Activated CD4-positive, alpha-beta T cell treated with anti-CD3 and anti-CD28 coated beads, Interleukin-2, amount 10 ng/mL, durations not matched to agents 24 days and 14 days (primary cell): ENCODE measurements at regions not wholly inside any gene's neighbourhood (a gene's known extent, or its start where the extent isn't known, plus 50 kb on each side); places are given as distances from the start of the nearest gene placed in this dataset.
"Not testable (repeated sequence)": the region's sequence is repeated elsewhere in the genome, so short reads cannot be mapped to it uniquely, and the experiment has no call there.

Source experiments
- DNase-seq: peaks from one replicate; pipeline ENCODE4 v3.0.0; 2022
- H3K27ac Mint-ChIP-seq: one replicate; pipeline ENCODE4 v1.8.0; 2022; ENCODE audit warnings: mild to moderate bottlenecking, mixed read lengths
- H3K27me3 Mint-ChIP-seq: one replicate; pipeline ENCODE4 v1.8.0; 2022; ENCODE audit warnings: mixed read lengths
- H3K36me3 Mint-ChIP-seq: one replicate; pipeline ENCODE4 v1.8.0; 2022; ENCODE audit warnings: low read depth, mild to moderate bottlenecking, mixed read lengths
- H3K4me1 Mint-ChIP-seq: one replicate; pipeline ENCODE4 v1.8.0; 2021; ENCODE audit warnings: mixed read lengths
- H3K4me3 Mint-ChIP-seq: one replicate; pipeline ENCODE4 v1.8.0; 2022; ENCODE audit warnings: mild to moderate bottlenecking, moderate library complexity, mixed read lengths
- H3K9me3 Mint-ChIP-seq: one replicate; pipeline ENCODE4 v1.8.0; 2021; ENCODE audit warnings: mixed read lengths
- intact Hi-C: fragments of 100-400 bp; cut with micrococcal nuclease; formaldehyde crosslinking; loops from one replicate; pipeline ENCODE4 v1.15.1; 2023

- Mint-ChIP-seq H3K4me3 (no peak overlapping the region), H3K27me3 (peaks cover 10% of the 10 kb centered on the region), H3K27ac (no peak overlapping the region), H3K36me3 (no peaks in the 10 kb centered on the region), H3K9me3 (no peaks in the 10 kb centered on the region), H3K4me1 (no peaks in the 10 kb centered on the region)
- intact Hi-C loops, result no loop called here
- peak; percentile 43 for DNase-seq
Measured at GRCh38 chr10:44004913-44005787, 356.5 kb upstream of the ZNF32 start.

GRCh38 chr10:43998021-43998809, 349.5 kb upstream of the ZNF32 start:
- H3K9me3 Mint-ChIP-seq, result no peaks in the 10 kb centered on the region
- peaks cover 3% of the 10 kb centered on the region for H3K4me1 Mint-ChIP-seq
- intact Hi-C loops, result no loop called here
- no peak overlapping the region for H3K27ac Mint-ChIP-seq
- DNase-seq, result no peak
- peaks cover 8% of the 10 kb centered on the region for H3K27me3 Mint-ChIP-seq
- no peak overlapping the region for H3K4me3 Mint-ChIP-seq
- no peaks in the 10 kb centered on the region for H3K36me3 Mint-ChIP-seq

GRCh38 chr10:43997330-43997729, 348.6 kb upstream of the ZNF32 start:
- intact Hi-C loops, result no loop called here
- peaks cover 3% of the 10 kb centered on the region for H3K4me1 Mint-ChIP-seq
- DNase-seq, result no peak

GRCh38 chr10:43994539-43994938, 345.9 kb upstream of the ZNF32 start:
- H3K4me1 Mint-ChIP-seq, result peaks cover 3% of the 10 kb centered on the region
- H3K4me3 Mint-ChIP-seq, result no peak overlapping the region
- no peaks in the 10 kb centered on the region for H3K36me3 Mint-ChIP-seq
- H3K9me3 Mint-ChIP-seq, result peaks cover 8% of the 10 kb centered on the region
- DNase-seq, result no peak
- H3K27me3 Mint-ChIP-seq, result peaks cover 8% of the 10 kb centered on the region
- no peak overlapping the region for H3K27ac Mint-ChIP-seq
- intact Hi-C loops, result no loop called here

More at GRCh38 chr10:43997330-43997729, 348.6 kb upstream of the ZNF32 start:
- Mint-ChIP-seq H3K27ac (no peak overlapping the region), H3K9me3 (peaks cover 3% of the 10 kb centered on the region), H3K27me3 (peaks cover 5% of the 10 kb centered on the region), H3K4me3 (no peak overlapping the region), H3K36me3 (no peaks in the 10 kb centered on the region)

GRCh38 chr10:43992816-43993215, 344.1 kb upstream of the ZNF32 start:
- H3K4me3 Mint-ChIP-seq, H3K36me3 Mint-ChIP-seq, DNase-seq, H3K4me1 Mint-ChIP-seq, intact Hi-C loops, H3K27ac Mint-ChIP-seq: not testable (repeated sequence)
- peaks cover 11% of the 10 kb centered on the region for H3K9me3 Mint-ChIP-seq
- peaks cover 13% of the 10 kb centered on the region for H3K27me3 Mint-ChIP-seq

- Mint-ChIP-seq H3K27me3 (peaks cover 13% of the 10 kb centered on the region), H3K4me3 (no peak overlapping the region), H3K36me3 (no peaks in the 10 kb centered on the region), H3K9me3 (peaks cover 8% of the 10 kb centered on the region), H3K27ac (no peak overlapping the region), H3K4me1 (no peaks in the 10 kb centered on the region)
- intact Hi-C loops, result no loop called here
- no peak for DNase-seq
Measured at GRCh38 chr10:43986374-43986773, 337.7 kb upstream of the ZNF32 start.

GRCh38 chr10:43985941-43986340, 337.3 kb upstream of the ZNF32 start:
- H3K27ac Mint-ChIP-seq, result no peak overlapping the region

GRCh38 chr10:43983856-43984271, 335.2 kb upstream of the ZNF32 start:
- H3K27me3 Mint-ChIP-seq, result peaks cover 3% of the 10 kb centered on the region
- H3K4me1 Mint-ChIP-seq, result peaks cover 5% of the 10 kb centered on the region
- no peak for DNase-seq
- H3K27ac Mint-ChIP-seq, result no peak overlapping the region
- intact Hi-C loops, result no loop called here
- peaks cover 2% of the 10 kb centered on the region for H3K9me3 Mint-ChIP-seq
- H3K36me3 Mint-ChIP-seq, result no peaks in the 10 kb centered on the region
- no peak overlapping the region for H3K4me3 Mint-ChIP-seq

More at GRCh38 chr10:43985941-43986340, 337.3 kb upstream of the ZNF32 start:
- no peaks in the 10 kb centered on the region for H3K36me3 Mint-ChIP-seq
- intact Hi-C loops, result no loop called here
- H3K27me3 Mint-ChIP-seq, result peaks cover 12% of the 10 kb centered on the region
- H3K9me3 Mint-ChIP-seq, result peaks cover 8% of the 10 kb centered on the region
- no peak for DNase-seq
- no peaks in the 10 kb centered on the region for H3K4me1 Mint-ChIP-seq
- no peak overlapping the region for H3K4me3 Mint-ChIP-seq

- no peak overlapping the region for H3K27ac Mint-ChIP-seq
- intact Hi-C loops, result no loop called here
- H3K4me3 Mint-ChIP-seq, result no peak overlapping the region
- no peak for DNase-seq
- peaks cover 5% of the 10 kb centered on the region for H3K4me1 Mint-ChIP-seq
- no peaks in the 10 kb centered on the region for H3K9me3 Mint-ChIP-seq
- peaks cover 2% of the 10 kb centered on the region for H3K27me3 Mint-ChIP-seq
- H3K36me3 Mint-ChIP-seq, result no peaks in the 10 kb centered on the region
Measured at GRCh38 chr10:43983405-43983804, 334.7 kb upstream of the ZNF32 start.

GRCh38 chr10:43982250-43982649, 333.6 kb upstream of the ZNF32 start:
- Mint-ChIP-seq H3K36me3 (no peaks in the 10 kb centered on the region), H3K9me3 (no peaks in the 10 kb centered on the region), H3K27me3 (no peaks in the 10 kb centered on the region), H3K4me1 (peaks cover 5% of the 10 kb centered on the region), H3K27ac (no peak overlapping the region), H3K4me3 (no peak overlapping the region)
- DNase-seq, result no peak
- intact Hi-C loops, result no loop called here

GRCh38 chr10:43981696-43982095, 333.0 kb upstream of the ZNF32 start:
- intact Hi-C loops, result no loop called here
- DNase-seq, result no peak

GRCh38 chr10:43981232-43981631, 332.6 kb upstream of the ZNF32 start:
- no peak for DNase-seq
- intact Hi-C loops, result no loop called here

More at GRCh38 chr10:43981696-43982095, 333.0 kb upstream of the ZNF32 start:
- no peaks in the 10 kb centered on the region for H3K27me3 Mint-ChIP-seq
- H3K27ac Mint-ChIP-seq, result no peak overlapping the region
- H3K36me3 Mint-ChIP-seq, result no peaks in the 10 kb centered on the region
- H3K4me3 Mint-ChIP-seq, result no peak overlapping the region
- H3K4me1 Mint-ChIP-seq, result peaks cover 5% of the 10 kb centered on the region
- H3K9me3 Mint-ChIP-seq, result no peaks in the 10 kb centered on the region

GRCh38 chr10:43980715-43981114, 332.0 kb upstream of the ZNF32 start:
- peaks cover 5% of the 10 kb centered on the region for H3K4me1 Mint-ChIP-seq
- no peak overlapping the region for H3K27ac Mint-ChIP-seq
- H3K4me3 Mint-ChIP-seq, result no peak overlapping the region
- no peaks in the 10 kb centered on the region for H3K9me3 Mint-ChIP-seq
- H3K36me3 Mint-ChIP-seq, result no peaks in the 10 kb centered on the region
- H3K27me3 Mint-ChIP-seq, result no peaks in the 10 kb centered on the region
- DNase-seq, result no peak
- intact Hi-C loops, result no loop called here

More at GRCh38 chr10:43981232-43981631, 332.6 kb upstream of the ZNF32 start:
- Mint-ChIP-seq H3K9me3 (no peaks in the 10 kb centered on the region), H3K27me3 (no peaks in the 10 kb centered on the region), H3K4me1 (peaks cover 5% of the 10 kb centered on the region), H3K27ac (no peak overlapping the region), H3K4me3 (no peak overlapping the region), H3K36me3 (no peaks in the 10 kb centered on the region)

GRCh38 chr10:43980313-43980712, 331.6 kb upstream of the ZNF32 start:
- Mint-ChIP-seq H3K27me3 (no peaks in the 10 kb centered on the region), H3K4me3 (no peak overlapping the region), H3K9me3 (peaks cover 3% of the 10 kb centered on the region), H3K36me3 (no peaks in the 10 kb centered on the region), H3K27ac (no peak overlapping the region), H3K4me1 (peaks cover 5% of the 10 kb centered on the region)
- no peak for DNase-seq
- intact Hi-C loops, result no loop called here
